ENCODE measurements at regions not wholly inside any gene's neighbourhood (a gene's known extent, or its start where the extent isn't known, plus 50 kb on each side); places are given as distances from the start of the nearest gene placed in this dataset.

- H3K4me3 ChIP-seq (ENCODE audit: low read depth, low read length) = no peak overlapping the region
- no peak for DNase-seq (ENCODE audit: low read depth)
- TF ChIP-seq, protein P1, sequence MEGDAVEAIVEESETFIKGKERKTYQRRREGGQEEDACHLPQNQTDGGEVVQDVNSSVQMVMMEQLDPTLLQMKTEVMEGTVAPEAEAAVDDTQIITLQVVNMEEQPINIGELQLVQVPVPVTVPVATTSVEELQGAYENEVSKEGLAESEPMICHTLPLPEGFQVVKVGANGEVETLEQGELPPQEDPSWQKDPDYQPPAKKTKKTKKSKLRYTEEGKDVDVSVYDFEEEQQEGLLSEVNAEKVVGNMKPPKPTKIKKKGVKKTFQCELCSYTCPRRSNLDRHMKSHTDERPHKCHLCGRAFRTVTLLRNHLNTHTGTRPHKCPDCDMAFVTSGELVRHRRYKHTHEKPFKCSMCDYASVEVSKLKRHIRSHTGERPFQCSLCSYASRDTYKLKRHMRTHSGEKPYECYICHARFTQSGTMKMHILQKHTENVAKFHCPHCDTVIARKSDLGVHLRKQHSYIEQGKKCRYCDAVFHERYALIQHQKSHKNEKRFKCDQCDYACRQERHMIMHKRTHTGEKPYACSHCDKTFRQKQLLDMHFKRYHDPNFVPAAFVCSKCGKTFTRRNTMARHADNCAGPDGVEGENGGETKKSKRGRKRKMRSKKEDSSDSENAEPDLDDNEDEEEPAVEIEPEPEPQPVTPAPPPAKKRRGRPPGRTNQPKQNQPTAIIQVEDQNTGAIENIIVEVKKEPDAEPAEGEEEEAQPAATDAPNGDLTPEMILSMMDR (IDR thresholded peaks at IDR 0.05; ENCODE audit: control insufficient read depth, extremely low read depth, insufficient read depth) = no peak
Measured at GRCh38 chr9:3628239-3628638, 102.4 kb upstream of the RFX3 start.

- TF ChIP-seq, protein P1 (IDR thresholded peaks at IDR 0.05; ENCODE audit: control insufficient read depth, extremely low read depth, insufficient read depth) = no peak
- DNase-seq (ENCODE audit: low read depth) = no peak
- H3K4me3 ChIP-seq (ENCODE audit: low read depth, low read length) = no peak overlapping the region
Measured at GRCh38 chr9:3608011-3608410, 82.2 kb upstream of the RFX3 start.

DNA sequence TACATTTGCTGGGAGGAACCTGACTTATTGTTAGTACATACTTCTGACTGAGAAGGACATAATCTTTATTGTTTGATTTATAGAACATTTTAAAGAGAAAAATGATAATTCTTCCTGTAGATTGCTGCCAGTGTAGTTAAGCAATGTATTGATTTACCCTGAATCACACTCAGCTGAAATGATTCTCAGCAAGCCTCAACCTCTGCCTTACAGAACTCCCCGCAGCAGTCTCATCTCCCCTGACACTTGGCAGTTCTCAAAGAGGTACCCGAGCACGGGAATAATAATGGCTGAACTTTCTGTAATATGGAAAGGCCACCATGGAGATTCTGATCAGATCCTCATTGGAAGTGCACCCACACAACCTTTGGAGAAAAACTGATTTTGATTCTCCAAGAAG lies 74.9 kb upstream of the RFX3 start:
- TF ChIP-seq, protein P1 (IDR thresholded peaks at IDR 0.05; ENCODE audit: control insufficient read depth, extremely low read depth, insufficient read depth) = no peak
- no peak overlapping the region for H3K4me3 ChIP-seq (ENCODE audit: low read depth, low read length)
- no peak for DNase-seq (ENCODE audit: low read depth)

- no peak overlapping the region for H3K4me3 ChIP-seq (ENCODE audit: low read depth, low read length)
- TF ChIP-seq, protein P1 (IDR thresholded peaks at IDR 0.05; ENCODE audit: control insufficient read depth, extremely low read depth, insufficient read depth) = no peak
Measured at GRCh38 chr9:3597792-3598191, 72.0 kb upstream of the RFX3 start.

GRCh38 chr9:3586066-3586465 lies 60.3 kb upstream of the RFX3 start:
- H3K4me3 ChIP-seq (ENCODE audit: low read depth, low read length) = no peak overlapping the region
- TF ChIP-seq, protein P1 (IDR thresholded peaks at IDR 0.05; ENCODE audit: control insufficient read depth, extremely low read depth, insufficient read depth) = no peak
- DNase-seq (ENCODE audit: low read depth) = no peak

More at GRCh38 chr9:3597792-3598191, 72.0 kb upstream of the RFX3 start:
- DNase-seq (ENCODE audit: low read depth) = no peak

GRCh38 chr9:3585606-3586005 lies 59.8 kb upstream of the RFX3 start:
- DNase-seq (ENCODE audit: low read depth) = no peak
- H3K4me3 ChIP-seq (ENCODE audit: low read depth, low read length) = no peak overlapping the region
- TF ChIP-seq, protein P1 (IDR thresholded peaks at IDR 0.05; ENCODE audit: control insufficient read depth, extremely low read depth, insufficient read depth) = no peak

GRCh38 chr9:3578786-3579185 lies 53.0 kb upstream of the RFX3 start:
- no peak overlapping the region for H3K4me3 ChIP-seq (ENCODE audit: low read depth, low read length)
- DNase-seq (ENCODE audit: low read depth) = no peak
- TF ChIP-seq, protein P1 (IDR thresholded peaks at IDR 0.05; ENCODE audit: control insufficient read depth, extremely low read depth, insufficient read depth) = no peak

Measured in LNCaP clone FGC (cell line).